ENCODE measurements at regions not wholly inside any gene's neighbourhood (a gene's known extent, or its start where the extent isn't known, plus 50 kb on each side); places are given as distances from the start of the nearest gene placed in this dataset.

DNA sequence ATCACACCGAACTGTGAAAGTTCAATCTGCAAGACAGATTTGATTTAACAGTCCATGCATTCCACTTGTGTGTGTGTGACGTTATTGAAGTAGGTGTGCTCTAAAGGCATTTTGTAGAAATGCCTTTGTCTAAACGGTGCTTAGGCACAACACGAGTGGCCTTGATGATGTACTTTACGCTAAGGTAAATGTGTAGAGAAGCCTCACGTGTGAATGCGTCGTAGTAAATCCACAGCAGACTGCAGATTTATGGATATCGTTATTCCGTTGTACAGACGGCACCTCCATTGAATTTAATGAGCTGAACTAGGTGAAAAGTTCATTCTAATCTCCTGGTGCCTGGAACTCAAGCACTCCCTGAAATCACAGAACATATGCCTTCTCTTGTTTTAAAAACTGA is 202.8 kb upstream of the STXBP6 start:
- H4K20me1 ChIP-seq (ENCODE audit: insufficient read depth) = no peaks in the 10 kb centered on the region
- ChIA-PET CTCF (interaction anchor here (0.6 kb wide), 1 partner anchor 45 kb away, joined by 3 read pairs; no protein-coding TSS in a partner anchor), POLR2A (no interaction called here)
- no peak for TF ChIP-seq RAD21 (IDR thresholded peaks at IDR 0.05; ENCODE audit: low read length)
- TF ChIP-seq TAF1 (IDR thresholded peaks at IDR 0.05; ENCODE audit: borderline replicate concordance, low read depth, low read length) = no peak
- TF ChIP-seq, protein P1, sequence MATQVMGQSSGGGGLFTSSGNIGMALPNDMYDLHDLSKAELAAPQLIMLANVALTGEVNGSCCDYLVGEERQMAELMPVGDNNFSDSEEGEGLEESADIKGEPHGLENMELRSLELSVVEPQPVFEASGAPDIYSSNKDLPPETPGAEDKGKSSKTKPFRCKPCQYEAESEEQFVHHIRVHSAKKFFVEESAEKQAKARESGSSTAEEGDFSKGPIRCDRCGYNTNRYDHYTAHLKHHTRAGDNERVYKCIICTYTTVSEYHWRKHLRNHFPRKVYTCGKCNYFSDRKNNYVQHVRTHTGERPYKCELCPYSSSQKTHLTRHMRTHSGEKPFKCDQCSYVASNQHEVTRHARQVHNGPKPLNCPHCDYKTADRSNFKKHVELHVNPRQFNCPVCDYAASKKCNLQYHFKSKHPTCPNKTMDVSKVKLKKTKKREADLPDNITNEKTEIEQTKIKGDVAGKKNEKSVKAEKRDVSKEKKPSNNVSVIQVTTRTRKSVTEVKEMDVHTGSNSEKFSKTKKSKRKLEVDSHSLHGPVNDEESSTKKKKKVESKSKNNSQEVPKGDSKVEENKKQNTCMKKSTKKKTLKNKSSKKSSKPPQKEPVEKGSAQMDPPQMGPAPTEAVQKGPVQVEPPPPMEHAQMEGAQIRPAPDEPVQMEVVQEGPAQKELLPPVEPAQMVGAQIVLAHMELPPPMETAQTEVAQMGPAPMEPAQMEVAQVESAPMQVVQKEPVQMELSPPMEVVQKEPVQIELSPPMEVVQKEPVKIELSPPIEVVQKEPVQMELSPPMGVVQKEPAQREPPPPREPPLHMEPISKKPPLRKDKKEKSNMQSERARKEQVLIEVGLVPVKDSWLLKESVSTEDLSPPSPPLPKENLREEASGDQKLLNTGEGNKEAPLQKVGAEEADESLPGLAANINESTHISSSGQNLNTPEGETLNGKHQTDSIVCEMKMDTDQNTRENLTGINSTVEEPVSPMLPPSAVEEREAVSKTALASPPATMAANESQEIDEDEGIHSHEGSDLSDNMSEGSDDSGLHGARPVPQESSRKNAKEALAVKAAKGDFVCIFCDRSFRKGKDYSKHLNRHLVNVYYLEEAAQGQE (IDR thresholded peaks at IDR 0.05; ENCODE audit: low read depth, low read length) = no peak
- H3K9ac ChIP-seq = no peak overlapping the region
- no peaks in the 10 kb centered on the region for H3K4me1 ChIP-seq (ENCODE audit: control insufficient read depth in 1 of 2, insufficient read depth in 2 of 2, low read depth in 1 of 2, low read length in 1 of 2)
- no peak overlapping the region for H3K4me3 ChIP-seq (ENCODE audit: low read depth in 2 of 2, low read length in 1 of 2)
- no peak overlapping the region for H3K4me2 ChIP-seq
- H3K36me3 ChIP-seq (replicated peaks in 1 of 2; ENCODE audit: control insufficient read depth in 1 of 2, insufficient read depth in 2 of 2, low read length in 1 of 2) = no peaks in the 10 kb centered on the region
- 17% methylated on average over 11 of the region's 11 CpGs for WGBS (ENCODE audit: low lambda C conversion rate)
- H3K9me2 ChIP-seq = no peaks in the 10 kb centered on the region
- no peaks in the 10 kb centered on the region for H3F3A ChIP-seq (replicated peaks; ENCODE audit: insufficient read depth)
- no peaks in the 10 kb centered on the region for H3K27me3 ChIP-seq (ENCODE audit: insufficient read depth)
- DNase-seq = no peak
- no peaks in the 10 kb centered on the region for H3K9me3 ChIP-seq
- H3K79me2 ChIP-seq (ENCODE audit: insufficient read depth) = no peaks in the 10 kb centered on the region
- no peak overlapping the region for H2AFZ ChIP-seq (ENCODE audit: low read depth)
- H3K27ac ChIP-seq (ENCODE audit: low read depth in 2 of 2, low read length in 1 of 2) = no peak overlapping the region

DNA sequence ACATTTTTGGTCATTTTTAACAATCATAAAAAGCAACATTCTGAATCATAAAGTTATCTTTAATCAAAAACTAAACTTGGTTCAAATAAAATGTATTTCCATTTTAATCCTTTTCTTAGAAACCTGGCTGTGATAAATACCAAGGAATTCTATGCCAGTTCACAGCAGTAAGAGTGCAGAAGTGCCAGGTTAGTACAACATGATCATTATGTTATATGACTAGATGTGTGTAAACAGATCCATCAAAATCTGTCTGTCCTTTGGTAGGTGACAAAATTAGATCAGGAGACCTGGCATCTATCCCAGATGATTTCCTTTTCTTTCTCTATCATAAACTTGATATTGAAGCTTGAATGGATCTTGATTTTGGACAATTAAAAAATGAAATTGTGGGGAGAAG is 200.6 kb upstream of the STXBP6 start:
- POLR2A ChIA-PET = no interaction called here
- no peak overlapping the region for H2AFZ ChIP-seq (ENCODE audit: low read depth)
- no peaks in the 10 kb centered on the region for H3K9me3 ChIP-seq
- no peaks in the 10 kb centered on the region for H3K36me3 ChIP-seq (replicated peaks in 1 of 2; ENCODE audit: control insufficient read depth in 1 of 2, insufficient read depth in 2 of 2, low read length in 1 of 2)
- H4K20me1 ChIP-seq (ENCODE audit: insufficient read depth) = no peaks in the 10 kb centered on the region
- H3K9ac ChIP-seq = no peak overlapping the region
- H3K9me2 ChIP-seq = no peaks in the 10 kb centered on the region
- H3F3A ChIP-seq (replicated peaks; ENCODE audit: insufficient read depth) = no peaks in the 10 kb centered on the region
- H3K79me2 ChIP-seq (ENCODE audit: insufficient read depth) = no peaks in the 10 kb centered on the region
- no peak overlapping the region for H3K4me3 ChIP-seq (ENCODE audit: low read depth in 2 of 2, low read length in 1 of 2)
- H3K27ac ChIP-seq (ENCODE audit: low read depth in 2 of 2, low read length in 1 of 2) = no peak overlapping the region
- no peak overlapping the region for H3K4me2 ChIP-seq
- TF ChIP-seq FOXJ3 (CRISPR knock-in tag; IDR thresholded peaks at IDR 0.05) (no peak), YY1 (IDR thresholded peaks at IDR 0.05; ENCODE audit: low read depth) (no peak), RFX5 (IDR thresholded peaks at IDR 0.05; ENCODE audit: low read length) (no peak), TAF1 (IDR thresholded peaks at IDR 0.05; ENCODE audit: borderline replicate concordance, low read depth, low read length) (no peak), ELF1 (IDR thresholded peaks at IDR 0.05) (no peak), NFIC (IDR thresholded peaks at IDR 0.05; ENCODE audit: borderline replicate concordance) (no peak), EZH2phosphoT487 (IDR thresholded peaks at IDR 0.05; ENCODE audit: borderline replicate concordance, low read depth) (no peak), USF2 (IDR thresholded peaks at IDR 0.05; ENCODE audit: borderline replicate concordance, low read depth, low read length) (no peak), IRF3 (IDR thresholded peaks at IDR 0.05; ENCODE audit: low read depth, low read length) (no peak), TEAD4 (IDR thresholded peaks at IDR 0.05; ENCODE audit: borderline replicate concordance, insufficient read depth) (no peak), CHD2 (IDR thresholded peaks at IDR 0.05; ENCODE audit: low read length, partially characterized antibody) (no peak), SIN3A (IDR thresholded peaks at IDR 0.05; ENCODE audit: borderline replicate concordance, low read depth, low read length) (no peak), RXRA (IDR thresholded peaks at IDR 0.05; ENCODE audit: borderline replicate concordance, low read depth) (no peak), FOSL2 (IDR thresholded peaks at IDR 0.05; ENCODE audit: borderline replicate concordance, low read depth) (no peak), RAD21 (IDR thresholded peaks at IDR 0.05; ENCODE audit: low read length) (no peak)
- TF ChIP-seq, protein P2, sequence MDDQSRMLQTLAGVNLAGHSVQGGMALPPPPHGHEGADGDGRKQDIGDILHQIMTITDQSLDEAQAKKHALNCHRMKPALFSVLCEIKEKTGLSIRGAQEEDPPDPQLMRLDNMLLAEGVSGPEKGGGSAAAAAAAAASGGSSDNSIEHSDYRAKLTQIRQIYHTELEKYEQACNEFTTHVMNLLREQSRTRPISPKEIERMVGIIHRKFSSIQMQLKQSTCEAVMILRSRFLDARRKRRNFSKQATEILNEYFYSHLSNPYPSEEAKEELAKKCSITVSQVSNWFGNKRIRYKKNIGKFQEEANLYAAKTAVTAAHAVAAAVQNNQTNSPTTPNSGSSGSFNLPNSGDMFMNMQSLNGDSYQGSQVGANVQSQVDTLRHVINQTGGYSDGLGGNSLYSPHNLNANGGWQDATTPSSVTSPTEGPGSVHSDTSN (IDR thresholded peaks at IDR 0.05) = no peak
- H3K4me1 ChIP-seq (ENCODE audit: control insufficient read depth in 1 of 2, insufficient read depth in 2 of 2, low read depth in 1 of 2, low read length in 1 of 2) = no peaks in the 10 kb centered on the region
- DNase-seq = no peak
- CTCF ChIA-PET = no interaction called here
- H3K27me3 ChIP-seq (ENCODE audit: insufficient read depth) = no peaks in the 10 kb centered on the region

Measured in SK-N-SH (cell line).